Stimulated activated CD8-positive, alpha-beta memory T cell treated with anti-CD3 and anti-CD28 coated beads, Interleukin-2, amount 100 ng/mL, for 48 hours (primary cell): ENCODE measurements at regions not wholly inside any gene's neighbourhood (a gene's known extent, or its start where the extent isn't known, plus 50 kb on each side); places are given as distances from the start of the nearest gene placed in this dataset.

Experiments used
- DNase-seq, 2 donors: peaks; one replicate each; pipeline ENCODE4 v3.0.0-alpha.2; 2020; ENCODE audit warnings: low read depth in 2 of 2

- no peak for DNase-seq
Measured at GRCh38 chr22:48799227-48799970, 1028.3 kb downstream of the BRD1 start.

- no peak for DNase-seq
Measured at GRCh38 chr22:48798281-48799226, 1029.1 kb downstream of the BRD1 start.

- no peak for DNase-seq
Measured at GRCh38 chr22:48797731-48798130, 1029.9 kb downstream of the BRD1 start.

GRCh38 chr22:48796310-48797015 is 1031.2 kb downstream of the BRD1 start:
- no peak for DNase-seq

DNA sequence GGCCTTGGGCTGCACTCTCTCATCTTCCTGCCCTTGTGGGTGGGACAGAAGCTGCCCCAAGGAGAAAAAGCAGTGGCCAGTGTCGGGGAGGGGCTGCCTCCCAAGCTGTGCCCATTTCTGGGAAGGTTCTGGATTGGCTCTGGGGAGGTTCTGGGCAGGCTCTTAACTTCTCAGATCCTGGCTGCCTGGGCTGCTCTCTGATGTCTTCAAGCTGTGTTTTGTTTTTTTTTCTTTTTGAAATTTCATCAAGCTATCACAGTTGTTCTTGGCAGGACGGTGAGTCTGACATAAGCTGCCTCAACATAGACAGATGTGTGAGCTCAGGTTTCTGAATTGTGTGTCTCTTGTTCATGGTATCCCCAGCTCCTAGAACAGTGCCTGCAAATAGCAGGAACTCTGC is 1032.0 kb downstream of the BRD1 start:
- DNase-seq = no peak

DNA sequence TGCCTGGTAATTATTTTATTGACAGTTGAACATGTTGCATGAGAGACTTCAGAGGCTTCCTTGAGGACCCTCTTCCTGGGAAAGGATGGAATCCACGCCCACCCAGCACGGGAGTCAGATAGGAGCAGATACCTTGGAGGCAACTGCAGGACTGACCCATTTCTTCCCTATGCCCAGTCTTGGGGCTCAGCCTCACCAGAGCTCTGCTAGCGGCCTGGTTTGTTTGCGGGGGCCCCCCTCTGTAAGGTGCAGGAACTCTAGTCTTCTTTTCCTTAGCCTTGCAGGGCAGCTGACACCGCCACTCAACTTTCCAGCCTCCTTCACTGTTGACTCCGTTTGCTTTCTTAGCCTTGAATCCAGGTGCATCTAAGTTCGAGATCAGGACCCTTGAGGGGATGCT is 1032.8 kb downstream of the BRD1 start:
- no peak for DNase-seq

- DNase-seq = no peak
Measured at GRCh38 chr22:48793949-48794348, 1033.7 kb downstream of the BRD1 start.

DNA sequence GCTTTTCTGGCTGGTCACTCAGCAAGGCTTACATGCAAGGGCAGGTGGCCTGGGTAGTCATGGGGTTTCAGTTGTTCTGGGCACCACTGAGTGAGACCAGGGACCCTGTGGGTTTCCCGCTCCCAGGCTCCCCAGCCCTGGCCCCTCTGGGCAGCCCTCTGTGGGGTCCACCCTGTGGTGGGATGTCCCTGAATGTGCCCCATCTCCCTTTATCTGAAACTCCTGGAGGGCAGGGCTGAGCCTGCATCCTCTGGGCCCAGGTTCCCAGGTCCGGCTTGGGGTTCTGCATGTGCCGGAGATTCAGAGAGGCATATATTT is 1041.0 kb downstream of the BRD1 start:
- DNase-seq = no peak

GRCh38 chr22:48785792-48786678 is 1041.6 kb downstream of the BRD1 start:
- DNase-seq = no peak

DNA sequence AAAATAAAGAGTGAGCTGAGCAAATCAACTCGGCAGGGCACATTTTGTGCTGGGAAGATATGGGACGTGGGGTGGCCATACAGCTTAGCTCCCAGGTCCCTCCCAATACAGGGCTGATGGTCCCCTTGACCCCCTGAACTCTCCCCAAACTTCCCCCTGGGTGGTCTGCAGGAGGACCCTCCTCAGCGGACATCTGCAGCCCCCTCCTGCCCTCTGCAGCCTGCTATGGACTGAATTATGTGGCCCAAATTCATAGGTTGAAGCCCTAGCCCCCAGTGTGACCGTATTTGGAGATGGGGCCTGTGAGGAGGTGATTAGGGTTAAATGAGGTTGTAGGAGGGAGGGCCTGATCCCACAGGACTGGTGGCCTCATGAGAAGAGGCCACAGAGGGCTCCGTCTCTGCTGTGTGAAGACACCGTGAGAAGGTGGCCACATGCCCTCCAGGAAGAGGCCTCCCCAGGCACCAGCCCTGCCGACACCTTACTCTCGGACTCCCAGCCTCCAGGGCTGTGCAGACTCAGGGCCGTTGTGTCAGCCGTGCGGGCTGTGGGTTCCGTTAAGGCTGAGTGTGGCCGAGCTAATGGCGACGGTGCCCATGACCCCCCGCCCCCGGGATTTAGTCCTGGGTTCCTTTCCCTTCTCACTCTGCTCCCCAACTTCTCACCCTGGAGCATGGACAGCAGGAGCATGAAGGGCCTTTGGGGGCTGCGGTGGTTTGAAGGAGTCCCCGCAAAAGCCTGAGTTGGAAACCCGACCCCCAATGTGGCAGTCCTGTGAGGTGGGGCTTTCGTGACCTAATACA is 1042.8 kb downstream of the BRD1 start:
- no peak for DNase-seq

GRCh38 chr22:48783821-48784266 is 1043.8 kb downstream of the BRD1 start:
- DNase-seq = no peak

- no peak for DNase-seq
Measured at GRCh38 chr22:48782811-48783511, 1044.7 kb downstream of the BRD1 start.

DNA sequence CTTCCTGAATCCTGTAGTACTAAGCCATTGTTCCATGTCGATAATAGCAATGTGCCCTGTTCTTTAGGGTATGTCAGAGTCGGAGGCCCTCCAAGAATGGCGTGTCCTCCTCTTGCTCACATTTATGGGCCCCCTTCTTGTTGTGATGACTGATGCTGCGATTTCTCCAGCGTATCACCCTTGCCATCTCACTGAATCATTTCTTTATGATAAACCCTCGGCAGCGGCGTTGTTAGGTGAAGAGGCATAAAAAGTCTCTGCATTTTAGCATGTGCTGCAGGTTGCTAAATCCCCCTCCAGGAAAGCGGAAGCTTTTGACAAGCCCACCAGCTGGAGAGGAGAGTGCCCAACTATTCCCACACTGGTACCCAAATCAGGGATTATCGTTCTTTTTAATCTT is 1045.3 kb downstream of the BRD1 start:
- DNase-seq = no peak

- DNase-seq = no peak
Measured at GRCh38 chr22:48781868-48782267, 1045.8 kb downstream of the BRD1 start.

DNA sequence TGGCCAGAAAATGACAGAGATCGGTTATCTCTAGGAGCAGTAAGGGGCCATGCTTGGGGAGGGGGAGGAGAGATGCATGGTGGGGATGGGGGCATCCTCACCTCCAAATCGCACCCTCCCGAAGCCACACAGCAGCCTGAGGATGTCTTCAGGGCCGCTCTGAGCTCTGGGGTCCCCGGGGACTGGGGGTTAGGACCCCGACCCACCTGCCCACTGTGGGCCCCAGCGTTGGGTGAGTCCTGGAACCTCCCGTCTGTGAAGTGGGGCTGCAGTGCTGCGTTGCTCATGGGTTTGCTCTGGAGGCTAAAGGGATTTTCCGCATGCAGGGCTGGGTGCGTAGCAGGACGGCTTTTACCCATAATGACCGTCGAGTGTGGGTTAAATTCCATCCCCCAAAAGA is 1046.3 kb downstream of the BRD1 start:
- no peak for DNase-seq

GRCh38 chr22:48780597-48781277 is 1046.9 kb downstream of the BRD1 start:
- DNase-seq = no peak

DNA sequence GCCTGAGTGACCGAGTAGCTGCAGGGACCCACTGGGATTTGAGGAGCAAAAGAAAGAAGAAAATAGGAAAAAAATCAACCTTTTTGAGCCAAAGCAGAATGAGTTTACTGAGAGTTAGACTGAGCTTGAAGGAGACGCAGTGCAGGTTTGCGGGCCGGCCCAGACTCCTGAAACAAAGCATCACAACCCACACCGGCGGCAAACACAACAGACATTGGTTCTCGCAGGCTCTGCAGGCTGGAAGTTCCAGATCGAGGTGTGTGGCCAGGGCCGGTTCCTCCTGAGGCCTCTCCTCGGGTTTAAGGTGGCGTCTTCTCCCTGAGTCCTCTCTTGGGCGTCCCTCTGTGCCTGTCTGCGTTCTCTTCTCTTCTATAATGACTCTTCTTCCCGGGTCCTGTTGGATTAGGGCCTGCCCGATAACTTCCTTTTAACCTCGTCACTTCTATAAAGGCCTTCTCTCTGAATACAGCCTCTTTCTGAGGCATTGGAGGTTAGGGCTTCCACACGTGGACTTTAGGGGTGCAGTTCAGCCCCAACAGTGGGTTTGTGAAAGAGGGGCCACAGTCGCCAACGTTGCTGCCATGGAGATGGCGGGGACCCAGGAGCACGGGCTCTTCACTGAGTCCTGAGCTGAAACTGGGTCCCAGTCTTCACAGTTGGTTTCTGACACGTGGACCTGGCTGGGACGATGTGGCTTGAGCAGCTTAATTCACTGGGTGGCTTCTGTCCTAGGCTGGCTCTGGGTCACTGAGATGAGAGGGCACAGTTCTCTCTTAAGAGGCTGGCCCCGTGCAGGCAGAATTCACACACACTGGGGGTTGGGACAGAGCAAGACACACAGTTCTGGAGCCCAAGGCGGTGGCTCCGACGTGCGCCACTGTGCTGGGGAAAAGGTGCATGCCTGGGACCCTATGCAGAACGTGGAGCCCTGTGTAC is 1047.7 kb downstream of the BRD1 start:
- no peak for DNase-seq

DNA sequence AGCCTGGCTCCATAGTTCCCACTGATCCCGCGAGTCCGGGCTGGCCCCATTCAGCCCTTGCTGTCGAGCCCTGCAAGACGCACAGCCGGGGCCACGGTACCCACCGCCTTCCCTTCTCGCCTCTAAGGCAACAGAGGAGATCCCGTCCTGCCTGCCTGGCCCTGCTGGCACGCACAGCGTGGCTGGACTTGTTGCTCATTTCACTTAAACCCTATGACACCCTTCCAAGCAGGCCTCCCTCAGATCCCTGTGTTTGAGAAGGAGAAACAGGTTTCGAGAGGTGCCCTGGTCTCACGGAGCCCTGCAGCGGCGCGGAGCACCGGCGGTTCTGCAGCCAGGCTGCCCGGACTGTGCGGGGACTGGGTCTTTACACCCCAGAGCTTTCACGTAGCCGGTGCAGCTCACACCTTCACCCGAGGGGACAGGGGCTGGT is 1048.4 kb downstream of the BRD1 start:
- DNase-seq = no peak
